ENCODE measurements at regions not wholly inside any gene's neighbourhood (a gene's known extent, or its start where the extent isn't known, plus 50 kb on each side); places are given as distances from the start of the nearest gene placed in this dataset.

GRCh38 chr9:75834878-75835277 is 55.6 kb upstream of the PCSK5 start:
- Histone ChIP-seq H2AFZ (peak overlapping the region; percentile 73), H3K79me2 (replicated peaks; ENCODE audit: insufficient read depth) (no peaks in the 10 kb centered on the region), H3K4me3 (no peak overlapping the region), H3K36me3 (ENCODE audit: insufficient read depth) (no peaks in the 10 kb centered on the region), H3K27me3 (ENCODE audit: insufficient read depth) (no peaks in the 10 kb centered on the region), H3K27ac (ENCODE audit: low read depth) (no peak overlapping the region), H3K9me2 (ENCODE audit: insufficient read depth) (peaks cover 12% of the 10 kb centered on the region), H4K20me1 (replicated peaks; ENCODE audit: insufficient read depth) (no peaks in the 10 kb centered on the region), H3K4me2 (no peak overlapping the region), H3F3A (replicated peaks; ENCODE audit: low read depth) (no peaks in the 10 kb centered on the region), H3K4me1 (ENCODE audit: insufficient read depth) (peaks cover 12% of the 10 kb centered on the region)
- H3K4me3 Mint-ChIP-seq = no peak overlapping the region
- H3K9me3 Mint-ChIP-seq = no peaks in the 10 kb centered on the region
- H3K36me3 Mint-ChIP-seq (ENCODE audit: low read depth) = no peaks in the 10 kb centered on the region
- H3K4me1 Mint-ChIP-seq = 0 out of 3 replicates have a peak, but pooled peaks cover 2% of the 10 kb centered on the region
- ATAC-seq = no peak
- no peak for TF ChIP-seq ZNF331 (CRISPR knock-in tag; IDR thresholded peaks at IDR 0.05; ENCODE audit: low read depth)
- no peak for TF ChIP-seq NANOG (IDR thresholded peaks at IDR 0.05; ENCODE audit: borderline replicate concordance)
- TF ChIP-seq EZH2 (IDR thresholded peaks at IDR 0.05; ENCODE audit: low read depth, unreplicated experiment) = no peak
- TF ChIP-seq STAT1 (IDR thresholded peaks at IDR 0.05; ENCODE audit: unreplicated experiment) = no peak
- TF ChIP-seq ZNF114 (CRISPR knock-in tag; IDR thresholded peaks at IDR 0.05) = no peak
- no peak for TF ChIP-seq ZNF462 (CRISPR knock-in tag; IDR thresholded peaks at IDR 0.05)
- TF ChIP-seq, protein P1, sequence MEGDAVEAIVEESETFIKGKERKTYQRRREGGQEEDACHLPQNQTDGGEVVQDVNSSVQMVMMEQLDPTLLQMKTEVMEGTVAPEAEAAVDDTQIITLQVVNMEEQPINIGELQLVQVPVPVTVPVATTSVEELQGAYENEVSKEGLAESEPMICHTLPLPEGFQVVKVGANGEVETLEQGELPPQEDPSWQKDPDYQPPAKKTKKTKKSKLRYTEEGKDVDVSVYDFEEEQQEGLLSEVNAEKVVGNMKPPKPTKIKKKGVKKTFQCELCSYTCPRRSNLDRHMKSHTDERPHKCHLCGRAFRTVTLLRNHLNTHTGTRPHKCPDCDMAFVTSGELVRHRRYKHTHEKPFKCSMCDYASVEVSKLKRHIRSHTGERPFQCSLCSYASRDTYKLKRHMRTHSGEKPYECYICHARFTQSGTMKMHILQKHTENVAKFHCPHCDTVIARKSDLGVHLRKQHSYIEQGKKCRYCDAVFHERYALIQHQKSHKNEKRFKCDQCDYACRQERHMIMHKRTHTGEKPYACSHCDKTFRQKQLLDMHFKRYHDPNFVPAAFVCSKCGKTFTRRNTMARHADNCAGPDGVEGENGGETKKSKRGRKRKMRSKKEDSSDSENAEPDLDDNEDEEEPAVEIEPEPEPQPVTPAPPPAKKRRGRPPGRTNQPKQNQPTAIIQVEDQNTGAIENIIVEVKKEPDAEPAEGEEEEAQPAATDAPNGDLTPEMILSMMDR (conservative IDR thresholded peaks at IDR 0.05; ENCODE audit: low read depth in 2 of 2) = no peak
- no peak for TF ChIP-seq POLR2AphosphoS5 (IDR thresholded peaks at IDR 0.05; ENCODE audit: low read depth)
- TF ChIP-seq REST (IDR thresholded peaks at IDR 0.05; ENCODE audit: unreplicated experiment) = no peak
- no peak for TF ChIP-seq EZH2phosphoT487 (IDR thresholded peaks at IDR 0.05; ENCODE audit: unreplicated experiment)
- TF ChIP-seq JUNB (IDR thresholded peaks at IDR 0.05; ENCODE audit: unreplicated experiment) = no peak
- H3K27ac Mint-ChIP-seq = no peak overlapping the region
- DNase-seq (ENCODE audit: low spot score) = no peak
- no peaks in the 10 kb centered on the region for H3K27me3 Mint-ChIP-seq (ENCODE audit: insufficient read depth, low read depth, poor library complexity)
